Fibroblast of peridontal ligament (primary cell): ENCODE measurements at regions not wholly inside any gene's neighbourhood (a gene's known extent, or its start where the extent isn't known, plus 50 kb on each side); places are given as distances from the start of the nearest gene placed in this dataset.

Source experiments
- DNase-seq: peaks from one replicate; pipeline ENCODE4 v3.0.0-alpha.2; 2010; ENCODE audit errors: extremely low read depth

GRCh38 chr15:97096303-97096835, 765.9 kb downstream of the NR2F2 start:
- DNase-seq: no peak

- no peak for DNase-seq
Measured at GRCh38 chr15:97099040-97099439, 768.5 kb downstream of the NR2F2 start.

- DNase-seq: no peak
Measured at GRCh38 chr15:97101572-97101971, 771.1 kb downstream of the NR2F2 start.

DNA sequence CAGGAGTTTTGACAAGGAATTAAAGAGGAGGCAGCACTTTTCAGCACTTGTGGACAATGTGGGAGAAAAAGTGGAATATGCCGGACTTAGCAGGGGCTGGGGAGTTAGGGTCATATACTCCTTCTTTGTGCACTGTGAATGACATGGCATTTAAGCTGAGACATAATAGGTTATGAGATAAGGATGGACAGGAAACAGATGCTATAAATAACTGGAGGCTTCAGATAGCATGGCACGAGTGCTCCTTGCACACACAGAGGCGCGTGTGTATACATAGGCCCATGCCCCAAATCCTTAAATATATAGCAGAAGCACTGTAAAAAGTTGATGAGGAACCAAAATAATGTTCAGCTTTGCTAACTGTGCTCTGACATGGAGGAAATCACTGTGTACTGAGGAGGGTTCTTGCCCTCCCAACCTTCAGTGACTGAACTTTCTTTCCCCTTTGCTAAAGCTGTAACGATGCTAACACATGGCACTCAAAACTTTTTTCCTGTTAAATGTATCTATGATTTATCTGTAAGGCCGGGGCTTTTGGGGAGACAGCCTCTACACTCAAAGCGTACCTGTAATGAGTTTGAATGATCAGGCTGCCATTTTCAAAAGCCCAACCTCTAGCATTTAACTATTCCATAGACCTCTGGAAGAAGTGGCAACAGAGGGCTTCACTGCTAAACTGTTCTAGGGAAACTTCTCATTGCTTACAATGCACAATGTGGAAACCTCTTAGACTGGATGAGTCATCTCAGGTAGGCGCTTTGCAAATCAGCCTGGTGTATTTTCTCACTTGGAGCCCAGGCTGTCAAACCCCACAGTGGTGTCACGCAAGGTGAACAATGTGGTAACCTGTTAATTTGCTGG, 784.6 kb downstream of the NR2F2 start:
- DNase-seq: no peak

DNA sequence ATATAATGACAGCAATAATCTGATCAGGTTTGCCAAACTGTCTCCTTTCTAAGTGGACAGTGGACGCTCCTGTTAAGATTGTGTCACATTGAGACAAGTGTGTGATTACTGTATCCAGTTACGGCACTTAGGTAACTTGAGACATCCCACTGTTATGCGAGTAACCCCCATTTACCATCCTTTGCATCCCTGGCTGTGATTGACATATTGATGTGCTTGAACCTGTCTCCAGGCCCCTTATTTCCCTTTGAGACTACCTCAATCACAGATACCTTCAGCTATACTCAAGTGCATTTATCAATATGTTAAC, 785.2 kb downstream of the NR2F2 start:
- DNase-seq: no peak

- DNase-seq: no peak
Measured at GRCh38 chr15:97124790-97125189, 794.3 kb downstream of the NR2F2 start.

DNA sequence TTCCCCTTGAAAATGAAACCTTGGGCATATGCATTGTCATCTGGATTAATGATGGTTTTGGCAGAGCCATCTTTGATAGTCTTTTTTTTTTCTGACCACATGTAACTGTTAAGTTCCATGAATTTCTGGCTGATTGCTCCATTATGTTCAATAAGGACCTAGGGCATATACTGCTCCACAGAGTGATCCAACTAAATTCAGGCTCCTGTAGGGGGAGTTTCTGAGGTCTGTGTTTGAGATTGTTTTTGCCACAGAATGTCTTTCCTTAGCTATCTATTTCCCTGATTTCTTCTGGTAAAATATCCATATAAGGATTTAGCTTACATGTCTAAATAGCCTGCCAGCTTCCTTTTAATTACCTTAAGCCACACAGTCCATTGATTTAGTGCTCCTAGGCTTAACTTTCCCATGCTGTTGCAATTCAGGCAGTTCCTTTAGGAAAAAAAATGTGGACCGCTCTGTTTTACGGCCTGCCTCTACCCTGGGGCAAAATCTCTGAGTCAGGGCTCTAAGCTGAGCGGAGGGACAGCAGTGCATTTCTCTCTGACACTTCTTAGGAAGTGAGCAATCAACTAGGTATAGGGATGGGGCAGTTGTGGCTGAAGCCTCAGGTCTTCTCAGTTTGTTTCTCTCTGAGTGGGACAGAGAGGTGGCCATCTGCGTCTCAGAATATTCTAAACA, 796.2 kb downstream of the NR2F2 start:
- no peak for DNase-seq

GRCh38 chr15:97129674-97130073, 799.2 kb downstream of the NR2F2 start:
- DNase-seq: no peak

- no peak for DNase-seq
Measured at GRCh38 chr15:97140216-97140615, 809.7 kb downstream of the NR2F2 start.

DNA sequence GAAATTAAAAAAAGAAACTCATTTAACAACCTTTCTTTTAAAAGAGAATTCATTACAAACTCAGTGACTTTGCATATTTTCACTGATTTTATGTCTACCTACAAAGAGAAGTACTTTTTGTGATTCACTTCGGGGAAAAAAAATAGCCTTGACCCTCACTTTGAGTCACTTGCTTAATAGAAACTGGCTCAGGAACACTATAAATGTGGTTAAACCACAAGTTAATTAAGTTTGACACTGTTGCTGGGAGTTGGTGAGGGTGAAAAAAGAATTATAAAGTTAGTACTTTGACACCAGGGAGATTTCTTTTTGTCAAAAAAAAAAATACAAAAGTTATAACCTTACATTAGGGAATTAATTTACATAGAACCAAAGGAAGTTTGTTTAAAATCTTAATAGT, 810.9 kb downstream of the NR2F2 start:
- DNase-seq: no peak

GRCh38 chr15:97141871-97142270, 811.4 kb downstream of the NR2F2 start:
- DNase-seq: no peak

GRCh38 chr15:97143592-97144376, 813.3 kb downstream of the NR2F2 start:
- DNase-seq: no peak

- DNase-seq: no peak
Measured at GRCh38 chr15:97144377-97144711, 813.8 kb downstream of the NR2F2 start.

DNA sequence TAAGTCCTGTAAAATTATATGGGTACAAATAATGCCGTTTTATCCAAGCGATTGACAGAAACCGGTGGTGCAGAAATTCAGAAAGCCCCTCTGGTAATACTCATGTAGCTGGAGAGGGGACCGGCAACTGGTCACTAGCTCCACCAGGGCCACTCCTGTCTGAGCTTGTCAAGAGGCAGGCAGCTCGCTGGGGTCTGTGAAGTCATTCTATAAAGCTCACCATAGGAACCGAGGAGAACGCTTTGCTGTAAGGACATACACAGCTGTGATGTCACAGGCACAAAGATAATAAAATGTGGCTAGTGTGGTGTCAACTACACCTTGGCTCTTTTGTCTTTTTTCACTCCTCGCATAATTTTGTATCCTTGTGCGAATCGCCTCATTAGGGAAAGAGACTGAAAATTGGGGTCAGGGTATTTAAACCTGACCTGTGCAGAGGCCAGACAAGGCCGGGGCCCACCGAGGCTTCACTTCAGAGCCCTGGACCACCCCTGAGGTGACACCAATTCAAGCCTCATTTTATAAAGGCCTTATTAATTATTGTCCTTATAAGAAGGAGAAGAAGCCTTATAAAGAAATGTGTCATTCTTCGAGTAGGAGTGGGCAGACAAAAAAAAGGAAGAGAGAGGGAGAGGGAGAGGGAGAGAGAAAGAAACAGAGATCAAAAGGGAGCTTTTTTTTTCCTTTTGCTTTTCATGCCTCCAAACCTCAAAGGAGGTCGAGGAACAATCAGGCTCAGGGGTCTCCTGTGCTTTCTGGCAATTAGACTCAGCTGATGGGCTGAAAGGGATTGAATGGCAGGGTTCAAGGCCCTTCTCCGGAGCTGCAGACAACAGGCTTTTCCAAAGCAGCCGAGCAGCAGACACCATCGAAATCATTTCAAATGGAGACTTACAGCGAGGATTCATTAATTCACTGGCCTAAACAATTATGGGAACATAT, 813.3 kb upstream of the ARRDC4 start:
- no peak for DNase-seq

DNA sequence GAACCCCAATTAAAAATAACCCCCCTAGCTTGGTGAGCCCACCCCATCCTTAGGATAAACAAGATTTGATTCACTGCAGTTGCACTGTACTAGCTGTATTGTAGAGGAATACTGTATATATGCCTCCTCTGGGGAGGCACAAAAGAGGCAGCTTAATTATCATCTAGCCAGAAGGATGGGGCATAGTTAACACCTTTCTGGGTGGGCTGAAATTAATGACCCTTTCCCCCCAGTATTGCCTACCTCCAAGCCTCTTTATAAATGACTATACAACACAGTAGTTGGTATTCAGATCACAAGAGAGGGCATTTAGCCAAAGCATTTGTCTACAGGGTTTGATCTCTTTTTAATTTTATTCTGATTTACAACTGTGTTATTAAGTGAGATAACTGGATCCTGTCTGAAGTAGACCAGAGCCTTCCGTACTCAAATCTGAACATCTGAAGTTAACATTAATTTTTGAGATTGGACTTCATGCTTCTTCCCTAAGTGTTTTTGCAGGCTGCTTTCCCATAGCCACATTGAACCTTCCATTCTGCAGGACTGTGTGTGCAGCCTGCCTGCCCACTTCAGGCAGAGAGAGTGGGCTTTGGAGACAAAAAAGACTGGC, 807.0 kb upstream of the ARRDC4 start:
- no peak for DNase-seq

- DNase-seq: no peak
Measured at GRCh38 chr15:97156739-97157265, 803.7 kb upstream of the ARRDC4 start.

- DNase-seq: no peak
Measured at GRCh38 chr15:97162805-97163495, 797.6 kb upstream of the ARRDC4 start.

GRCh38 chr15:97165205-97165604, 795.3 kb upstream of the ARRDC4 start:
- no peak for DNase-seq

DNA sequence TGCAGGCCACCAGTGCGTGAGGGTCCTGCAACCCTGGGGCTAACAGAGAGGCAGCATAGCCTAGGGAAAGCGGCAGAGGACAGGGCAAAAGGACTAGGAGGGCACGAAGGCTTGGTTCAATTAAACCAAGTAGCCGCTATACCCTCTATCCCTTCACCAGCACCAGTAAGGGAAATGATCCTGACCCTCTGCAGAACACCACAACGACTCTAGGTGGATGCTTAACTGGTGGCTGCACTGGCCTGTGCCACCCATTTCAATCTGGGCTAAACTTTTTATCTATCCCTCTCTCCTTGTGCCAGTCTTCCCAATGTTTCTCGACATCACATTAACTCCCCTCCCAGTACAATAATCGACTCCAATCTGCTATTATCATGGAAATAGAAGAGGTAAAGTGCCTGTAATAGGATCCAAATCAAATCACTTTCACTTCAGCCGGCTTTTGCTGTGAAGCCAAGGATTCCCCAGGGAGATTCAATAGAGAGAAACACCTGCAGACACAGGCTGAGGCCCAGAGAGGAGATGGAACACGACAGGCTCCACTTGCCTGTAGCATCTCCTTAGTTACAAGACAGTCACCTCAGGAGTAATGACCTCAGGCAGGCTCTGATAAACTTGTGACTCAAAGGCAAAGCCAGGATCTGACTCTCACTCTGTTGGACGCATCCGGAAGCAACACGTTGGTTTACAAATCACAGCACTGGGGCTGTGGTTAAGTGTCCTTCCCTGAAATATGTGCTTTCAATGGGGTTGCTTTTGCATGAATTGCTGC, 791.6 kb upstream of the ARRDC4 start:
- DNase-seq: no peak
